Keratinocyte (primary cell): ENCODE measurements at regions not wholly inside any gene's neighbourhood (a gene's known extent, or its start where the extent isn't known, plus 50 kb on each side); places are given as distances from the start of the nearest gene placed in this dataset.

ENCODE experiments used
- DNase-seq: peaks from one replicate; pipeline ENCODE4 v3.0.0-alpha.2; 2011; ENCODE audit warnings: low read depth, missing footprints, low spot score
- FAIRE-seq: peaks from 2 replicates; lab custom pipeline; 2011; peaks lifted over from hg19 to GRCh38; lab: Jason Lieb, UNC
- H2AFZ ChIP-seq: 2 replicates; pipeline ENCODE4 v1.6.0; 2012; ENCODE audit warnings: low read length, control low read depth, inconsistent platforms; ENCODE audit not compliant: control insufficient read depth
- H3K27ac ChIP-seq: 2 replicates; pipeline ENCODE4 v1.5.1; 2011; ENCODE audit warnings: low read length; ENCODE audit not compliant: control insufficient read depth, insufficient read depth
- H3K27me3 ChIP-seq: 3 replicates; pipeline ENCODE4 v1.6.0; 2011; ENCODE audit warnings: low read length; ENCODE audit not compliant: control insufficient read depth, insufficient read depth; ENCODE audit errors: extremely low read depth
- H3K36me3 ChIP-seq, 2 experiments: 2 replicates in 1 of 2; 3 replicates in 1 of 2; pipeline ENCODE4 v1.5.1; 2011; ENCODE audit warnings: low read length in 2 of 2, mild to moderate bottlenecking in 1 of 2; ENCODE audit not compliant: control insufficient read depth in 2 of 2, insufficient read depth in 2 of 2; ENCODE audit errors: extremely low read depth in 1 of 2
- H3K4me1 ChIP-seq: 3 replicates; pipeline ENCODE4 v1.5.1; 2011; ENCODE audit warnings: low read length; ENCODE audit not compliant: control insufficient read depth, insufficient read depth; ENCODE audit errors: extremely low read depth
- H3K4me2 ChIP-seq: 3 replicates; pipeline ENCODE4 v1.6.0; 2011; ENCODE audit warnings: low read depth, low read length; ENCODE audit not compliant: control insufficient read depth, insufficient read depth; ENCODE audit errors: extremely low read depth
- H3K4me3 ChIP-seq, 3 experiments: fragments of 200-600 bp in 1 of 3; sonication (generic) in 1 of 3; 2 replicates in 2 of 3; 3 replicates in 1 of 3; pipeline ENCODE4 v1.5.1; 2011 to 2016; ENCODE audit warnings: low read length in 3 of 3, mild to moderate bottlenecking in 3 of 3, control low read depth in 2 of 3, inconsistent platforms in 1 of 3, low read depth in 1 of 3, mixed read lengths in 1 of 3, mixed run types in 1 of 3, moderate library complexity in 1 of 3; ENCODE audit not compliant: control insufficient read depth in 2 of 3, insufficient read depth in 2 of 3; ENCODE audit errors: extremely low read depth in 1 of 3
- H3K79me2 ChIP-seq: 2 replicates; pipeline ENCODE4 v1.6.0; 2012; ENCODE audit warnings: low read length; ENCODE audit not compliant: control insufficient read depth, insufficient read depth
- H3K9ac ChIP-seq: 3 replicates; pipeline ENCODE4 v1.6.0; 2011; ENCODE audit warnings: low read length; ENCODE audit not compliant: control insufficient read depth, insufficient read depth; ENCODE audit errors: extremely low read depth
- H3K9me1 ChIP-seq: 3 replicates; pipeline ENCODE4 v1.6.0; 2011; ENCODE audit warnings: low read length; ENCODE audit not compliant: control insufficient read depth, insufficient read depth; ENCODE audit errors: extremely low read depth
- H3K9me3 ChIP-seq: 2 replicates; pipeline ENCODE4 v1.5.1; 2012; ENCODE audit warnings: low read depth, low read length; ENCODE audit not compliant: control insufficient read depth
- H4K20me1 ChIP-seq: 3 replicates; pipeline ENCODE4 v1.6.0; 2011; ENCODE audit warnings: low read length; ENCODE audit not compliant: control insufficient read depth, insufficient read depth; ENCODE audit errors: extremely low read depth
- CTCF ChIP-seq, 3 experiments: IDR thresholded peaks in 1 of 3; conservative IDR thresholded peaks in 1 of 3; optimal IDR thresholded peaks in 1 of 3; 2 replicates in 2 of 3; 3 replicates in 1 of 3; pipeline versions ENCODE3 to v1.5.1; 2011; ENCODE audit warnings: low read length in 3 of 3, mild to moderate bottlenecking in 3 of 3, moderate library complexity in 2 of 3, control low read depth in 1 of 3, inconsistent platforms in 1 of 3; ENCODE audit not compliant: insufficient read depth in 2 of 3; ENCODE audit errors: extremely low read depth in 1 of 3
- EZH2 ChIP-seq: IDR thresholded peaks from one replicate; pipeline ENCODE4 v1.6.1; 2012; ENCODE audit warnings: inconsistent platforms, mild to moderate bottlenecking, low read length, moderate library complexity
- dilution Hi-C: fragments of 300-500 bp; cut with MboI; formaldehyde crosslinking; loops from one replicate; pipeline ENCODE4 v1.7.0; 2020; ENCODE audit warnings: low sequenced_read_pairs; ENCODE audit not compliant: extremely low pct_ligation_motif_present

- Histone ChIP-seq H3K27ac (no peak overlapping the region), H3K9ac (no peak overlapping the region), H3K4me1 (no peaks in the 10 kb centered on the region), H3K9me3 (no peaks in the 10 kb centered on the region), H3K79me2 (no peaks in the 10 kb centered on the region), H3K4me3 (no peak overlapping the region), H4K20me1 (no peaks in the 10 kb centered on the region), H3K4me2 (no peak overlapping the region), H3K36me3 (no peaks in the 10 kb centered on the region), H3K9me1 (no peaks in the 10 kb centered on the region), H3K27me3 (no peaks in the 10 kb centered on the region), H2AFZ (no peak overlapping the region)
- FAIRE-seq (no peak), DNase-seq (no peak)
- dilution Hi-C loops: no loop called here
- no peak for TF ChIP-seq CTCF (optimal IDR thresholded peaks at IDR 0.05 in 1 of 3, IDR thresholded peaks at IDR 0.05 in 1 of 3, conservative IDR thresholded peaks at IDR 0.05 in 1 of 3; ENCODE audit: extremely low read depth in 1 of 3, insufficient read depth in 2 of 3, low read length in 3 of 3)
- TF ChIP-seq EZH2: no peak
Measured at GRCh38 chr18:67109535-67109934, 407.0 kb downstream of the DSEL start.

DNA sequence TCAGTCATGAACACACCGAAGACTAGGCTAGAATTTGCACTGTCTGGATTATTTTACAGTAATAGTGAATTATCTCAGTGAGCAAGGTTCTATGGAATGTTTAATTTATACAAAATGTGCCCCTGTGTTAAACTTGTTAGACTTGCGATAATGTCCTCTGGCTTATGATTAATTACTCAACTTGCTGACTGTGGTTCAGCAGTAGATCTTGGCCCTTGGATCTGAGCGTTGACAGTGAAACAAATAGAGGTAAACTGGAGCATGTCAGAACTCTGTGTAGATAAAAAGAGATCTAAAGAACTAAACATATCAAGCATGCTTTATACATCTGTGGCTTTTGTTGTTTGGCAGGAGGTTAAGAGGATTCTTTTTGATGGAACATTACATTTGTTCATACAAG lies 407.6 kb downstream of the DSEL start:
- Histone ChIP-seq H3K4me2 (no peak overlapping the region), H3K9me1 (no peaks in the 10 kb centered on the region), H3K27me3 (no peaks in the 10 kb centered on the region), H3K79me2 (no peaks in the 10 kb centered on the region), H3K36me3 (no peaks in the 10 kb centered on the region), H3K4me3 (no peak overlapping the region), H4K20me1 (no peaks in the 10 kb centered on the region), H2AFZ (no peak overlapping the region), H3K9me3 (no peaks in the 10 kb centered on the region), H3K27ac (no peak overlapping the region), H3K9ac (no peak overlapping the region), H3K4me1 (no peaks in the 10 kb centered on the region)
- dilution Hi-C loops: no loop called here
- DNase-seq (no peak), FAIRE-seq (no peak)
- TF ChIP-seq EZH2 (no peak), CTCF (optimal IDR thresholded peaks at IDR 0.05 in 1 of 3, IDR thresholded peaks at IDR 0.05 in 1 of 3, conservative IDR thresholded peaks at IDR 0.05 in 1 of 3; ENCODE audit: extremely low read depth in 1 of 3, insufficient read depth in 2 of 3, low read length in 3 of 3) (no peak)
